ENCODE measurements at regions not wholly inside any gene's neighbourhood (a gene's known extent, or its start where the extent isn't known, plus 50 kb on each side); places are given as distances from the start of the nearest gene placed in this dataset.

DNA sequence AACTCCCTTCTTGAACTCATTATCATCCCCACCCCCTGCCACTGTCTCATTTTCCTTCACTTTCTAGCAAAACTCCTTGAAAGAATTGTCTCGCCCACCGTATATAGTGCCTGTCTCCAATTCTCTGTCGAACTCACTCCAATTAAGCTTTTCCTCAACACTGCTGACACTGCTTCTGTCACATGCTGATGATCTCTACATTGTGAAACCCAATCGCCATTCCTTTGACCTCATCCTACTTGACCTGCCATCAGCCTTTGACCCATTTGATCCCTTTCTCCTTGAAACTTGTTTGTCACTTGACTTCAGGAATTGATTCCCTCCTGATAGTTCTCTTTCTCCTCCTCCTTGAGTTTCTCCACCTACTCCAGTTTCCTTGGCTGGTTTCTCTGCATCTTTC lies 54.8 kb downstream of the CCDC71L start:
- no peaks in the 10 kb centered on the region for H3K4me1 ChIP-seq (ENCODE audit: insufficient read depth, low read length)
- peaks cover 3% of the 10 kb centered on the region for H3K27me3 ChIP-seq (ENCODE audit: insufficient read depth, low read length)
- H3K9me3 ChIP-seq (ENCODE audit: low read depth, low read length) = no peaks in the 10 kb centered on the region
- no peak overlapping the region for H3K4me3 ChIP-seq (ENCODE audit: low read length)

DNA sequence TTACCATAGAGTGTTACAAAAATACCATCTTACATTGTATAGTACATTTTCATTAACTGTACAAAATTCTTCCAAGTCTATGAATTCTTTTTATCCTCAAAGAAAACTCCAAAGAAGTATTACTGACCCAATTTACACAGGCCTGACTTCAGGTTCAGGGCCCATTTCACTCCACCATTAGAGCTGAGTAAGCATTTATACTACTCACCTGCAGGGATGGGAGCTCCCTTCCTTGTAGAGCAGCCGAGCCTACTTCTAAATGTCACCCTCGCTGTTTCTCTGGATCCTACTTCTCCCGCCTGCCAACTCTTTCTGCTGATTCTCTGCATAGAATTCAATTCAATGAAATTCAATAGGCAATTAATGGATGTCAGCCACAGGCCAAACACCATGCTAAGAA lies 56.0 kb downstream of the CCDC71L start:
- Histone ChIP-seq H3K27me3 (ENCODE audit: insufficient read depth, low read length) (peaks cover 3% of the 10 kb centered on the region), H3K4me3 (ENCODE audit: low read length) (no peak overlapping the region), H3K9me3 (ENCODE audit: low read depth, low read length) (no peaks in the 10 kb centered on the region), H3K4me1 (ENCODE audit: insufficient read depth, low read length) (no peaks in the 10 kb centered on the region)

DNA sequence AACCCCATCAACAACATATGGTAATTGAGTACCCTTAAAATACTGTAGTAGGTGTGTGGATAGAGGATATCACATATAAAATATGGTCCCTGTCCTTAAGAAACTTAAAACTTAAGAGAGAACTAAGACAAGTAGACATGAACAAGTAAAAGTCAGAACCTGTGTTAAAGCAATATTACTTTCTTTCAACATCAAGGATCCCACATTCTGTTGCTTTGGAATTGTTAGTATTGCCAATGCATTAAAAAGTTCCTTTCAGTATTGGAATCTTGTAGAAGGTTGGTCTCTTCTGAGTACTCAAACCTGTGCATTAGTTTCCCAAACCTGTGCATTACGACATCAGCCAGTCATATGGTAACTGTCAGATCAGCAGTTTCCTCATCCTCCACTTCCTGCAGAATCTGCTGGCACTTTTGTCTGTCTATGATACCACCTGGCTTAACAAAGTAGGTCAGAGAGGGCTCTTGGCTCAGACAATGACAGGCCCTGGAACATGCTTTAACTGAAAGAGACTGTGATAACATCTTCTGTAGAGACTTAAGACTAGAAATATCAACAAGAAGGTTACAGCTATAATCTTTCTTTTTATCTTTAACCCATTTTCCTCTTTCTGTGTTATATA lies 56.5 kb downstream of the CCDC71L start:
- no peak overlapping the region for H3K4me3 ChIP-seq (ENCODE audit: low read length)
- H3K9me3 ChIP-seq (ENCODE audit: low read depth, low read length) = no peaks in the 10 kb centered on the region
- peaks cover 3% of the 10 kb centered on the region for H3K27me3 ChIP-seq (ENCODE audit: insufficient read depth, low read length)
- H3K4me1 ChIP-seq (ENCODE audit: insufficient read depth, low read length) = no peaks in the 10 kb centered on the region

DNA sequence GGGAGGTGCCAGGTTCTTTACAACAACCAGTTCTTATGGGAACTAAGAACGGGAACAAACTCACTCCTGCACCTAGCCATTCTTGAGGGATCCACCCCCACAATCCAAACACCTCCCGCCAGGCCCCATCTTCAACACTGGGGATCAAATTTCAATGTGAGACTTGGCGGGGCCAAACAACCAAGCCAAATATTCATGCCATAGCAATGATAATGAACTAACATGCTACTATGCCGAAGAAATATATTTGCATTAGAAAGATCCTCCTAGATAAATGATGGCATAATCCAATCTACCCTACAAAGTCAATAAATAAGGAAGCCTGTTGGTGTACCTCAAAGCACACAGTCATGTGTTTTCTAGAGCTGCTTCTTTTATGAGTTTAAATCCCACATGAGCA lies 57.6 kb downstream of the CCDC71L start:
- Histone ChIP-seq H3K4me1 (ENCODE audit: insufficient read depth, low read length) (peaks cover 5% of the 10 kb centered on the region), H3K4me3 (ENCODE audit: low read length) (no peak overlapping the region), H3K27me3 (ENCODE audit: insufficient read depth, low read length) (no peaks in the 10 kb centered on the region), H3K9me3 (ENCODE audit: low read depth, low read length) (no peaks in the 10 kb centered on the region)

DNA sequence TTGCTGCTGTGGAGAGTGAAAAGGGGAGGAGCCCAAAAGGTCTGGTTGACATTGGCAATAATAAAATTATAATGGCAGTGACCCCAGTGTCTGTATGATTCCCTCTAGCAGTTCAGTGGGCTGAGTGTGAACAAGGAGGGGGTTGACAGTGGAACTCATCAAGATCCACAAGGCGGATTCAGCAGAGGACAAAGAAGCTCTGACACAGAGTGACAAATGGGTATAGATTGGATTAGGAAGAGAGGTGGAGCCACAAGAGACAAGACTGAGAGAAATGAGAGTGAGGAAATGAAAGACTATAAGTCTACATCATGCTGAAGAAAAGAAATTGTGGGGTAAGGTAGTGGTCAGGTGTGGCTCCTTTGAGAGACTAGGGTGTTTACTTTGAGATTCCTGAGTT lies 58.9 kb downstream of the CCDC71L start:
- Histone ChIP-seq H3K4me3 (ENCODE audit: low read length) (no peak overlapping the region), H3K4me1 (ENCODE audit: insufficient read depth, low read length) (peaks cover 5% of the 10 kb centered on the region), H3K27me3 (ENCODE audit: insufficient read depth, low read length) (no peaks in the 10 kb centered on the region), H3K9me3 (ENCODE audit: low read depth, low read length) (no peaks in the 10 kb centered on the region)

DNA sequence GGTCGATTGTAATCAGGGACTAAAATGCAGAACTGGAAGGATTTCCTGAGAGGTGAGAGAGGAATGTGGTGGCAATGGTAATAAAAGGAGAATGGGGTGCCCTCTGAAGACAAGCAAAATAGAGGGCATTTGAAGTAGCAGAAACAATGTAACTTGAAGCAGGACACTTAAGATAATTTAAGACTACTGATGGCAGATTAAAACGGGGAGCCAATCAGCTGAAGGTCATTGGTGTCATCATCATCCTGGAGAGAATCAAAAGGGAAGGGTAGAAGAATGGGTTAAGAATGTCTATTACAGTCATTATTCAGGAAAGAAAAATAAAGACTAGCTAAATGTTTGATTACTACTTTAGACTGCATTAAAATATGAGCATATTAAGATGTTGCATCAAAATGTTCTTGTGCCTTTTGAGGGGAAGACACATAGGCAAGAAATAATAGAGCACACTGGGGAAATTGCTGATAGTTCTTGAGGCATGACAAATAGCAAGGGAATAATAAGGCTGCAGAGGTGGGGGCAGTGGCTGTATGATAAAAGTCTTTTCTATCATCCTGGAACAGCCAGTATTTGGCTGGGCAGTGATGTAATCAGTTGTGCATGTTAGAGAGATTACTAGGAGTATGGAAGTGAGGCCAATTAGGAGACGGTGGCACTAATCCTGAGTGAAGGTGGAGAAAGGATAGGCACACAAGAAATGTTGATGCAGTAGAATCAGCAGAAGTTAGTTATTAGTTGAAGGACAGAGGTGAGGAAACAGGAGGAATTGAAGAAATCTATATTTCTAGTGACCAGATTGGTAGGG lies 60.2 kb downstream of the CCDC71L start:
- H3K4me3 ChIP-seq (ENCODE audit: low read length) = no peak overlapping the region
- H3K9me3 ChIP-seq (ENCODE audit: low read depth, low read length) = no peaks in the 10 kb centered on the region
- H3K4me1 ChIP-seq (ENCODE audit: insufficient read depth, low read length) = peaks cover 5% of the 10 kb centered on the region
- H3K27me3 ChIP-seq (ENCODE audit: insufficient read depth, low read length) = no peaks in the 10 kb centered on the region

DNA sequence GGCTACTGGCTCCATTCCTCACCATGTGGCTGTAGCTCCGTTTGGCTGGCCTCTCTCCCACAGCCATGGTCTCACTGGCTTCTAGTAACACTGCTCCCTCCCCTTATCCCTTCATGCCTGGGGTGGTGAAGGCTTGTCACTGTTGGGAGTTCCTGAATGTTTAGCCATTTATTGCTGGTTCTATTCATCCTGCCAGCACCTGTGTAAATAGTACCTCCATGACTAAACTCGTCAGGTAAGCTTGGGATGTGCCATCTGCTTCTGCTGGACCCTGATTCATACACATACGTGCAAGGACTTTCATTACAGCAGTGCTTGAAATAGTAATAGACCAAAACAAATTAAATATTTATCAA lies 61.6 kb downstream of the CCDC71L start:
- Histone ChIP-seq H3K27me3 (ENCODE audit: insufficient read depth, low read length) (no peaks in the 10 kb centered on the region), H3K9me3 (ENCODE audit: low read depth, low read length) (no peaks in the 10 kb centered on the region), H3K4me3 (ENCODE audit: low read length) (no peak overlapping the region), H3K4me1 (ENCODE audit: insufficient read depth, low read length) (peaks cover 5% of the 10 kb centered on the region)

DNA sequence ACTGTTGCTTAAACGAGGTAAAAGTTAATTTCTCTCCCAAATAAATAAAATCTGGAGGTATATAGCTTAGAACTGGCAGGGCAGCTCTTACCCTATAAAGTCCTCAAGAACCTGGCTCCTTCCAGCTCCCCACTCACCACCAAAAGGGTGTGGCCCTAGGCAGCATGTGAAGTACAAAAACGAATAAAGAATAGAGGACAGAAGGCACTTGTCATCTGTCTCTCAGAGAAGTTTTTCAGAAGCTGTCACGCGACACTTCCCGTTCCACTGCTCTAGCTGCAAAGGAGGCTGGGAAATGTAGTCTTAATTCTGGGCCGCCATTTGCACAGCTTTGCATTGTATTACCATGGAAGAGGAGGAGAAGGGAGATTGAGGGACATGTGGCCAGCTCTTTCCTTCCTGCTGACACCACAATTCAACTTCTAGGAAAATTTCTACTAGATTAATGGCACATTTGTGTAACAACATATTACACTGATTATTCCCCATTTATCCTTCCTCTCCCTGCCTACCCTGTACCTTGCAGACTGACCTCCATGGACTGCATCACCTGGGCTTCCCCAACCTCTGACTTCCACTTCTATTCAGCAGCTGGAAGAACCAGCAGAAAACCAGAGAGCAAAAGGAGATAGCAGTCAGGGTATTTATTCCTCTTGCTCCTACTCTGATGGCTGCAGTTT lies 62.2 kb downstream of the CCDC71L start:
- H3K4me1 ChIP-seq (ENCODE audit: insufficient read depth, low read length) = peaks cover 5% of the 10 kb centered on the region
- H3K27me3 ChIP-seq (ENCODE audit: insufficient read depth, low read length) = no peaks in the 10 kb centered on the region
- no peak overlapping the region for H3K4me3 ChIP-seq (ENCODE audit: low read length)
- no peaks in the 10 kb centered on the region for H3K9me3 ChIP-seq (ENCODE audit: low read depth, low read length)

DNA sequence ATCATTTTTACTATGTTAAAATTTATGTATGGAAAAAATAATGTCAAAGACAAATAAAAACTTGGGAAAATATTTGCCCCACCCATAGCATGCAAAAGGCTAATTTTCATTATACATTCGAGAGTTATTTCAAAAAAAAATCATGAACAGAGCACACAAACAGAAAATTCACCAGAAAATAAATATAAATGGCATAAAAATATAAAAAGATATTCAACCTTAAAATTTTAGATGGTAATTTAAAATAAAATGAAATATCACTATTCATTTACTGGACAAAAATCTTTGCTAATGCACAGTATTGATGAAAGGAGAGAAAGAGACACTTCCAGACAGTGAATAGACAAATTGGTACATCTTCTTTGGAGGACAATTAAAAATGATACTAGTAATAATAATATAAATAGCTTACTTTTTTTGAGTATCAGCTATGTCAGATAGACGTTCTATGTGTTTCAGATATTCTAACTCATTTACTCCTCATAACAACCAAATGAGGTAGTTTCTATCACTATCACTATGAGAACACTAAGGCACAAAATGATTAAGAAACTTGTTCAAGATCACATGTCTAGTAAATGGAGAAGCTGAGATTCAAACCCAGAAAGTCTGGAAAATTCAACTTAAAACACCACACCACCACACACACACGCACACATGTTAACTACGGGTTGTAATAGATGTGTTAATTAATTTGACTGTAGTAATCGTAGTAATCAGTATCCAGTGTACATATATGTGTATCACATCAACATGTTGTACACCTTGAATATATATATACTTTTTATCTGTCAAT lies 63.0 kb downstream of the CCDC71L start:
- Histone ChIP-seq H3K4me1 (ENCODE audit: insufficient read depth, low read length) (peaks cover 5% of the 10 kb centered on the region), H3K27me3 (ENCODE audit: insufficient read depth, low read length) (no peaks in the 10 kb centered on the region), H3K9me3 (ENCODE audit: low read depth, low read length) (no peaks in the 10 kb centered on the region), H3K4me3 (ENCODE audit: low read length) (no peak overlapping the region)

DNA sequence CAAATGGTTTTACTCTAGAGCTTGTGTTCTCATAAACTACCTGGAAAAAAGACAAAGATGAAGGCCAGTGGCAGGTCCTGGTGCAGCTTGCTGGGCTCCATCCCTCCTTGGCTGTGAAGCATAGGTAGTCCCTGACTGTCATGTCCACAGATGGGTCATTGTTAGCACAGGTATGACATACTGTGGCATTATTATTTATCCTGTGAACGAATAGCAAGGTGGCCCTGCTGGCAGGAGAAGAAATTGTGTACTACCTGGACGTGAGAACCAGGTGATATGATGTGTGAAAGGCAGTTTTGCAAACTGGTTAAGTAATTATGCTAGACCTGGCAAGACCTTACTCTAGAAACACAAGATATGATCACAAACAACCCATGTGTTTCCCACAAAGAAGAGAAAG lies 63.9 kb downstream of the CCDC71L start:
- Histone ChIP-seq H3K4me1 (ENCODE audit: insufficient read depth, low read length) (peaks cover 5% of the 10 kb centered on the region), H3K27me3 (ENCODE audit: insufficient read depth, low read length) (no peaks in the 10 kb centered on the region), H3K4me3 (ENCODE audit: low read length) (no peak overlapping the region), H3K9me3 (ENCODE audit: low read depth, low read length) (no peaks in the 10 kb centered on the region)

DNA sequence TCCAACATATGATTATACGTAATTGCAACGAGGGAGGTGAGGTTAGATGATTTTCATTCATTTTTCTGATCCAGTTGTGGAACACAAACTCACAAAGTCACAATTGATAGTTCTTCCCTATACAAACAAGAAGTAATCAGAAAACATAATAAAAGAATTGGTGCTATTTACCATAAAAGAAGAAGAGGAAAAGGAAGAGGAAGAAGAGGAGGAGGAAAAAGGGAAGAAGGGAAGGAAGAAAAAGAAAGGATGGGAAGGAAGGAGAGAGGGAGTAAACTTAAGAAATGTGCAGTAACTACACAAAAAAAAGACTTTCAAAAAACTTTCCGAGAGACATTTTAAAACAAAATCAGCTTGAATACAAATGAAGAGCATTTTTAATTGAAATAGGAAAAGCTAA lies 65.0 kb downstream of the CCDC71L start:
- H3K27me3 ChIP-seq (ENCODE audit: insufficient read depth, low read length) = no peaks in the 10 kb centered on the region
- H3K4me1 ChIP-seq (ENCODE audit: insufficient read depth, low read length) = peaks cover 5% of the 10 kb centered on the region
- H3K9me3 ChIP-seq (ENCODE audit: low read depth, low read length) = no peaks in the 10 kb centered on the region
- H3K4me3 ChIP-seq (ENCODE audit: low read length) = no peak overlapping the region

DNA sequence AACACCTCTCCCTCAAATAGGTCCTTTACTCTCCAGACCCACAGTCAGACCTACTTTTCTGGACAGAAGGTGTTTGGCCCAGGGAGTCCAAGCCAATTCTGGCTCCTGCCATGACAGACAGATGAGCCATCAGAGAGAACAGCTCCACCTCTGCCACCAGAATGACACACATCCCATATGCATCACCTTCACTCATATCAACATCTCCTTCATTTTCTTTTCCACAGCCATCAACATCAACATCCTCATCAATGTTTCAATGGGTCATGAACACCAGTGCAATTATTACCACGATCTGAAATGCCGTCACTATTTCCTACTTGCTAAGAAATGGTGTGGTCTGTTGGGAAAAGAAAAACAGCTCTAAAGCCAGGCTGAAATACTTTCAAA lies 67.9 kb downstream of the CCDC71L start:
- no peaks in the 10 kb centered on the region for H3K9me3 ChIP-seq (ENCODE audit: low read depth, low read length)
- H3K4me3 ChIP-seq (ENCODE audit: low read length) = no peak overlapping the region
- H3K27me3 ChIP-seq (ENCODE audit: insufficient read depth, low read length) = no peaks in the 10 kb centered on the region
- no peaks in the 10 kb centered on the region for H3K4me1 ChIP-seq (ENCODE audit: insufficient read depth, low read length)

DNA sequence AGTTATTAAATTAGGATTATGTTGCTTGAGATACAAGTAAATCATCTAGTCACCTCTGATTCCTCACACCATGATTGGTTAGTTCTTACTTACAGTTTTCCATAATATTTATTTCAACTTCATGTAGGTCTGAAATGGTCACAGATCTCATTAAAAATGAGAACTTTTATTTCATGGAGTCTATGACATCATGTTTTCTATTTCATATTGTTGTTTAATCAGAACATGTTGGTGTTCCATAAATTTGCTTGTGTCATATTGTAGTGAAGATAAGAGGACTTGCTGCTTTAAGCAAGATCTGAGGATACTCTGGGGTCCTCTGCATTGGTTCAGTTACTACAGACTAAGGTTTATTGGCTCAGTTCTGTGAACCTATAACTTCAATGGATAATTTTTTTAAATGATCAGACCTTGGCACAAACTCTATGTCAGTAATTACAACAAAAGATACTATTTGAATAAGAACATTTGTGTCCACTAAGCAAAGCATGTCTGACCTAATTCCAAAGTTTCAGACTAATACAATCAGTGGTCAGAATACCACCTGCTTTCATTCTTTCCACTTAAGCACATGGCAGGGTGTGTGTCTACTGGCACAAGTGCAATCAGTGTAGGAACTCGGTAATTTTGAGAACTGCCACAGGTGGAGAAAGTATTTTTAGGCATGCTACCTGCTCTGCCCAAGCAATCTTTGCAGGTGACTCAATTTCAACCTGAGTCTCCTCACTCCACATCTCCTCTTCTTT lies 68.5 kb downstream of the CCDC71L start:
- Histone ChIP-seq H3K27me3 (ENCODE audit: insufficient read depth, low read length) (no peaks in the 10 kb centered on the region), H3K4me1 (ENCODE audit: insufficient read depth, low read length) (no peaks in the 10 kb centered on the region), H3K9me3 (ENCODE audit: low read depth, low read length) (no peaks in the 10 kb centered on the region), H3K4me3 (ENCODE audit: low read length) (no peak overlapping the region)

DNA sequence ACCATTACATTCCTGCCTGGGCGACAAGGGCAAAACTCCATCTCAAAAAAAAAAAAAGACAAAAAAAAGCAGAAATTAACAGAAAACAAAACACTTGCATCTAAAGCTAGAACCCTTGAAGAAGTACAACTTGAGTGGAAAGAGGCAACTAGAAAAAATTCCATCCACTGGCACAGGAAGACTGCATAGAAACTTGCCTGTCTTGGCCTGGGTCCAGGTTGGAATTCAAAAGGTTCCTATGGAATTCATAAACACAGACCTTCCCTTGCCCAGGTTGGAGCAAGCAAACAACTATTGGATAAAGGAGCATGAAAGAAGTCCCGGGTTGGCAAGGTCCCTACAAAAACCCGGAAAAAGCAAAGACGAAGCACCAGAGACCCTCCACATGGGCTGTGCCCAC lies 69.8 kb downstream of the CCDC71L start:
- Histone ChIP-seq H3K4me3 (ENCODE audit: low read length) (no peak overlapping the region), H3K27me3 (ENCODE audit: insufficient read depth, low read length) (no peaks in the 10 kb centered on the region), H3K4me1 (ENCODE audit: insufficient read depth, low read length) (no peaks in the 10 kb centered on the region), H3K9me3 (ENCODE audit: low read depth, low read length) (no peaks in the 10 kb centered on the region)
